H1 (cell line): ENCODE measurements at regions not wholly inside any gene's neighbourhood (a gene's known extent, or its start where the extent isn't known, plus 50 kb on each side); places are given as distances from the start of the nearest gene placed in this dataset.

Source experiments
- CTCF ChIA-PET: fragments of 300-600 bp; sonication (Branson Sonifier 250); formaldehyde crosslinking; loops from one replicate; lab custom pipeline; 2021; ENCODE audit not compliant: partially characterized antibody; lab: Charles Lee
- POLR2A ChIA-PET: fragments of 300-600 bp; sonication (Branson Sonifier 250); formaldehyde crosslinking; loops from one replicate; lab custom pipeline; 2021; ENCODE audit warnings: inconsistent platforms; ENCODE audit not compliant: partially characterized antibody; lab: Charles Lee
- DNase-seq, 2 experiments: peaks; one replicate each; pipeline versions ENCODE4 v3.0.0 to v3.0.0-alpha.2; 2010 to 2022; ENCODE audit warnings: low spot score in 2 of 2, low read depth in 1 of 2, mixed read lengths in 1 of 2
- FAIRE-seq: peaks from 2 replicates; lab custom pipeline; 2011; peaks lifted over from hg19 to GRCh38; lab: Jason Lieb, UNC
- H2AFZ ChIP-seq: 2 replicates; pipeline ENCODE4 v1.8.1; 2012; ENCODE audit warnings: low read length, inconsistent platforms
- H2AK5ac ChIP-seq: 2 replicates; pipeline ENCODE4 v1.6.1; 2013; ENCODE audit warnings: low read depth, low read length
- H2BK120ac ChIP-seq: replicated peaks from 2 replicates; pipeline ENCODE3; 2013; ENCODE audit warnings: low read depth, low read length, inconsistent platforms
- H2BK12ac ChIP-seq: 2 replicates; pipeline ENCODE4 v1.6.1; 2013; ENCODE audit warnings: low read depth, low read length
- H2BK15ac ChIP-seq: 2 replicates; pipeline ENCODE4 v1.6.1; 2013; ENCODE audit warnings: low read length
- H2BK20ac ChIP-seq: 2 replicates; pipeline ENCODE4 v1.6.1; 2013; ENCODE audit warnings: low read length
- H2BK5ac ChIP-seq: 2 replicates; pipeline ENCODE4 v1.6.1; 2013; ENCODE audit warnings: low read depth, low read length
- H3K14ac ChIP-seq: 2 replicates; pipeline ENCODE4 v1.6.1; 2013; ENCODE audit warnings: inconsistent platforms; ENCODE audit not compliant: insufficient read length
- H3K18ac ChIP-seq: 2 replicates; pipeline ENCODE4 v1.6.1; 2013; ENCODE audit warnings: low read length; ENCODE audit errors: extremely low read depth
- H3K23ac ChIP-seq: 2 replicates; pipeline ENCODE4 v1.6.1; 2013; ENCODE audit warnings: inconsistent platforms; ENCODE audit not compliant: insufficient read length
- H3K23me2 ChIP-seq: 2 replicates; pipeline ENCODE4 v1.6.1; 2013; ENCODE audit warnings: low read depth, low read length
- H3K27ac ChIP-seq: 2 replicates; pipeline ENCODE4 v1.6.1; 2011; ENCODE audit warnings: low read depth, low read length, inconsistent platforms
- H3K27me3 ChIP-seq, 4 experiments: replicated peaks in 1 of 4; 1 replicate in 1 of 4; 2 replicates in 3 of 4; pipeline versions ENCODE4 v1.6.1 to v1.8.1; 2011 to 2013; ENCODE audit warnings: low read length in 3 of 4, mild to moderate bottlenecking in 3 of 4, inconsistent platforms in 2 of 4, mixed read lengths in 2 of 4, moderate library complexity in 1 of 4; ENCODE audit not compliant: control insufficient read depth in 3 of 4, insufficient read depth in 3 of 4; ENCODE audit errors: extremely low read depth in 1 of 4
- H3K36me3 ChIP-seq, 4 experiments: 2 replicates each; pipeline versions ENCODE4 v1.6.1 to v1.8.1; 2011 to 2013; ENCODE audit warnings: mild to moderate bottlenecking in 4 of 4, low read length in 3 of 4, moderate library complexity in 2 of 4, control low read depth in 1 of 4, inconsistent platforms in 1 of 4; ENCODE audit not compliant: insufficient read depth in 4 of 4, control insufficient read depth in 2 of 4
- H3K4ac ChIP-seq: replicated peaks from 2 replicates; pipeline ENCODE3; 2013; ENCODE audit warnings: low read length, low read depth, mixed read lengths, inconsistent platforms; ENCODE audit not compliant: insufficient read length
- H3K4me1 ChIP-seq, 4 experiments: replicated peaks in 1 of 4; 1 replicate in 1 of 4; 2 replicates in 3 of 4; pipeline versions ENCODE4 v1.6.1 to v1.8.1; 2011 to 2013; ENCODE audit warnings: low read length in 3 of 4, inconsistent platforms in 2 of 4, mixed read lengths in 1 of 4; ENCODE audit not compliant: insufficient read depth in 4 of 4, control insufficient read depth in 3 of 4
- H3K4me2 ChIP-seq, 2 experiments: 2 replicates each; pipeline versions ENCODE4 v1.6.1 to v1.8.1; 2011 to 2013; ENCODE audit warnings: low read depth in 2 of 2, low read length in 2 of 2, control low read depth in 1 of 2, inconsistent platforms in 1 of 2, mild to moderate bottlenecking in 1 of 2; ENCODE audit not compliant: insufficient read depth in 1 of 2
- H3K4me3 ChIP-seq, 4 experiments: fragments of 200-600, 300-600 bp in 1 of 4; sonication (generic), shearing (Covaris generic), sonication (Bioruptor Twin) in 1 of 4; 2 replicates each; pipeline versions ENCODE4 v1.5.1 to v1.8.1; 2011 to 2016; ENCODE audit warnings: low read length in 4 of 4, low read depth in 3 of 4, control low read depth in 2 of 4, inconsistent platforms in 2 of 4, mild to moderate bottlenecking in 2 of 4, mixed read lengths in 1 of 4, moderate library complexity in 1 of 4; ENCODE audit not compliant: insufficient read depth in 2 of 4; ENCODE audit errors: extremely low read depth in 1 of 4
- H3K56ac ChIP-seq: replicated peaks from 2 replicates; pipeline ENCODE3; 2013; ENCODE audit warnings: low read depth, mild to moderate bottlenecking, mixed read lengths, low read length, inconsistent platforms; ENCODE audit not compliant: insufficient read length
- H3K79me1 ChIP-seq: 2 replicates; pipeline ENCODE4 v1.6.1; 2013; ENCODE audit warnings: low read depth, low read length, control low read depth
- H3K79me2 ChIP-seq, 2 experiments: 2 replicates each; pipeline versions ENCODE4 v1.6.1 to v1.8.1; 2012 to 2013; ENCODE audit warnings: low read length in 2 of 2, mild to moderate bottlenecking in 2 of 2, inconsistent platforms in 1 of 2; ENCODE audit not compliant: insufficient read depth in 2 of 2, control insufficient read depth in 1 of 2
- H3K9ac ChIP-seq, 4 experiments: replicated peaks in 1 of 4; 1 replicate in 1 of 4; 2 replicates in 3 of 4; pipeline versions ENCODE4 v1.6.1 to v1.8.1; 2011 to 2013; ENCODE audit warnings: low read depth in 3 of 4, low read length in 3 of 4, control low read depth in 2 of 4, mild to moderate bottlenecking in 2 of 4, moderate library complexity in 2 of 4, inconsistent platforms in 1 of 4; ENCODE audit errors: extremely low read depth in 1 of 4
- H3K9me3 ChIP-seq, 2 experiments: 2 replicates each; pipeline versions ENCODE4 v1.6.1 to v1.8.1; 2012 to 2013; ENCODE audit warnings: mild to moderate bottlenecking in 2 of 2, moderate library complexity in 2 of 2, control low read depth in 1 of 2, inconsistent platforms in 1 of 2, low read depth in 1 of 2, low read length in 1 of 2, mixed read lengths in 1 of 2; ENCODE audit not compliant: insufficient read depth in 2 of 2
- H4K20me1 ChIP-seq, 2 experiments: replicated peaks in 1 of 2; 2 replicates each; pipeline versions ENCODE3 to v1.8.1; 2011 to 2013; ENCODE audit warnings: inconsistent platforms in 2 of 2, low read length in 2 of 2, mild to moderate bottlenecking in 1 of 2; ENCODE audit not compliant: insufficient read depth in 2 of 2, control insufficient read depth in 1 of 2
- H4K5ac ChIP-seq: 2 replicates; pipeline ENCODE4 v1.6.1; 2013; ENCODE audit warnings: low read length, low read depth, mixed read lengths, inconsistent platforms; ENCODE audit not compliant: insufficient read length
- H4K8ac ChIP-seq: 2 replicates; pipeline ENCODE4 v1.8.0; 2013; ENCODE audit warnings: mild to moderate bottlenecking, moderate library complexity, low read length, inconsistent platforms; ENCODE audit not compliant: insufficient read depth; ENCODE audit errors: extremely low read depth
- H4K91ac ChIP-seq: replicated peaks from 2 replicates; pipeline ENCODE3; 2013; ENCODE audit warnings: low read length, mixed read lengths, inconsistent platforms; ENCODE audit not compliant: insufficient read length
- CBX5 ChIP-seq: fragments of 300-800, 300-1000 bp; sonication (generic); IDR thresholded peaks from 2 replicates; pipeline ENCODE4 v1.7.1; 2016; ENCODE audit warnings: antibody characterized with exemption, low read length, low read depth
- CTBP2 ChIP-seq: IDR thresholded peaks from 2 replicates; pipeline ENCODE4 v1.7.0; 2011; ENCODE audit warnings: borderline replicate concordance, mild to moderate bottlenecking, moderate library complexity, mixed read lengths, low read length; ENCODE audit not compliant: insufficient read depth, insufficient read length
- EP300 ChIP-seq, 2 experiments: IDR thresholded peaks; 1 replicate in 1 of 2; 2 replicates in 1 of 2; pipeline ENCODE4 v1.6.1; 2011 to 2012; ENCODE audit warnings: low read depth in 2 of 2, low read length in 2 of 2, mild to moderate bottlenecking in 2 of 2, borderline replicate concordance in 1 of 2, inconsistent platforms in 1 of 2, moderate library complexity in 1 of 2
- HDAC6 ChIP-seq: IDR thresholded peaks from one replicate; pipeline ENCODE4 v1.7.1; 2012; ENCODE audit warnings: low read depth, mild to moderate bottlenecking, inconsistent platforms, low read length, moderate library complexity
- KDM1A ChIP-seq: fragments of 200-600, 300-600 bp; sonication (generic); IDR thresholded peaks from 2 replicates; pipeline ENCODE4 v1.7.1; 2016; ENCODE audit warnings: mild to moderate bottlenecking, low read length, borderline replicate concordance
- MAX ChIP-seq: IDR thresholded peaks from 2 replicates; pipeline ENCODE4 v1.6.1; 2012; ENCODE audit warnings: inconsistent platforms
- PHF8 ChIP-seq: fragments of 200-600 bp; sonication (generic); conservative IDR thresholded peaks from 2 replicates; pipeline ENCODE4 v1.7.1; 2012; ENCODE audit warnings: low read depth, mild to moderate bottlenecking, inconsistent platforms, low read length, moderate library complexity
- POU5F1 ChIP-seq: IDR thresholded peaks from 2 replicates; pipeline ENCODE4 v1.6.1; 2011; ENCODE audit warnings: low read depth, mild to moderate bottlenecking, low read length, moderate library complexity
- RAD21 ChIP-seq, 2 experiments: IDR thresholded peaks in 1 of 2; conservative IDR thresholded peaks in 1 of 2; 2 replicates each; pipeline ENCODE4 v1.6.1; 2011; ENCODE audit warnings: low read depth in 2 of 2, low read length in 2 of 2, improper control_type of control experiment in 1 of 2, inconsistent platforms in 1 of 2, mild to moderate bottlenecking in 1 of 2, moderate library complexity in 1 of 2
- RFX5 ChIP-seq: IDR thresholded peaks from 2 replicates; pipeline ENCODE4 v1.6.1; 2011; ENCODE audit warnings: low read depth, low read length, improper control_type of control experiment, borderline replicate concordance
- SIRT6 ChIP-seq: IDR thresholded peaks from one replicate; pipeline ENCODE4 v1.7.1; 2012; ENCODE audit warnings: low read length, inconsistent platforms
- YY1 ChIP-seq: IDR thresholded peaks from 2 replicates; pipeline ENCODE4 v1.6.1; 2011; ENCODE audit warnings: low read depth, mild to moderate bottlenecking, low read length
- ZNF274 ChIP-seq: IDR thresholded peaks from 2 replicates; pipeline ENCODE4 v1.7.0; 2012; ENCODE audit warnings: low read length, borderline replicate concordance; ENCODE audit errors: extremely low read depth
- WGBS, 2 experiments: shearing (Covaris generic) in 1 of 2; methylation state at CpG; one replicate each; pipeline versions ENCODE4 v1.1.6 to v1.1.7; 2013 to 2015; ENCODE audit warnings: low lambda C conversion rate in 2 of 2, mixed read lengths in 2 of 2, inconsistent platforms in 1 of 2, low coverage in 1 of 2, missing lambda C conversion rate in 1 of 2; ENCODE audit not compliant: insufficient replicate concordance in 2 of 2, insufficient coverage in 1 of 2, insufficient read length in 1 of 2; ENCODE audit errors: extremely low coverage in 1 of 2, missing lambda C conversion rate in 1 of 2; 5-methylcytosine and 5-hydroxymethylcytosine counted together

- 83% methylated on average over 2 of the region's 2 CpGs; no CpG with 5 or more reads in 1 of the 2 experiments for WGBS, 2 experiments
- no peak overlapping the region for H3K4me2 ChIP-seq
- peaks cover 4 to 14% (median 10%) of the 10 kb centered on the region in 4 experiments; a peak in 6 of 7 replicates for H3K4me1 ChIP-seq
- TF ChIP-seq SIRT6 (no peak), HDAC6 (no peak), EP300 (IDR thresholded peaks at IDR 0.05; ENCODE audit: borderline replicate concordance in 1 of 2, low read depth in 2 of 2, low read length in 2 of 2) (no peak), PHF8 (no peak), RAD21 (IDR thresholded peaks at IDR 0.05 in 1 of 2, conservative IDR thresholded peaks at IDR 0.05 in 1 of 2; ENCODE audit: low read depth in 2 of 2, low read length in 2 of 2) (no peak), YY1 (no peak), CBX5 (no peak), ZNF274 (no peak), POU5F1 (no peak), KDM1A (no peak), MAX (no peak), CTBP2 (no peak), RFX5 (no peak)
Measured at GRCh38 chr2:63665846-63666475, 77.2 kb downstream of the MDH1 start.

More at GRCh38 chr2:63665846-63666475, 77.2 kb downstream of the MDH1 start:
- H3K36me3 ChIP-seq, result no peaks in the 10 kb centered on the region
- FAIRE-seq (no peak), DNase-seq (no peak)
- H2AFZ ChIP-seq, result no peak overlapping the region
- no peak overlapping the region for H3K27ac ChIP-seq
- H3K14ac ChIP-seq, result no peak overlapping the region
- POLR2A ChIA-PET, result interaction anchor here (1.1 kb wide), 1 partner anchor 78 kb away, joined by 3 read pairs; the partner anchor contains the start of gene WDPCP
- no peak overlapping the region for H3K9ac ChIP-seq
- no peak overlapping the region for H2BK20ac ChIP-seq
- H2BK120ac ChIP-seq, result no peak overlapping the region
- no peak overlapping the region for H3K56ac ChIP-seq
- CTCF ChIA-PET, result no interaction called here
- H2BK12ac ChIP-seq, result no peak overlapping the region
- H4K5ac ChIP-seq, result no peak overlapping the region
- H4K91ac ChIP-seq, result no peak overlapping the region
- H3K9me3 ChIP-seq, result no peaks in the 10 kb centered on the region
- H2BK15ac ChIP-seq, result no peak overlapping the region
- no peak overlapping the region for H2AK5ac ChIP-seq
- no peaks in the 10 kb centered on the region for H3K79me2 ChIP-seq
- H3K79me1 ChIP-seq, result no peaks in the 10 kb centered on the region
- H3K23ac ChIP-seq, result no peak overlapping the region
- H2BK5ac ChIP-seq, result no peak overlapping the region
- H3K4me3 ChIP-seq, result no peak overlapping the region
- H4K8ac ChIP-seq, result no peak overlapping the region
- no peak overlapping the region for H3K18ac ChIP-seq
- H3K4ac ChIP-seq, result no peak overlapping the region
- no peaks in the 10 kb centered on the region for H3K27me3 ChIP-seq
- H4K20me1 ChIP-seq, result no peaks in the 10 kb centered on the region
- no peaks in the 10 kb centered on the region for H3K23me2 ChIP-seq
